Esophagus squamous epithelium (tissue), 5 donors: ENCODE measurements at regions not wholly inside any gene's neighbourhood (a gene's known extent, or its start where the extent isn't known, plus 50 kb on each side); places are given as distances from the start of the nearest gene placed in this dataset.

Source experiments
- DNase-seq: peaks from one replicate; lab custom pipeline; 2025; lab: John Stamatoyannopoulos, UW
- H3K27ac ChIP-seq, 4 donors: fragments of 200-600 bp; sonication (generic); one replicate each; pipeline ENCODE4 v1.5.1; 2016 to 2019; ENCODE audit warnings: mild to moderate bottlenecking in 1 of 4
- H3K27me3 ChIP-seq, 4 donors: fragments of 200-600 bp; sonication (generic); 1 replicate in 3 of 4; 2 replicates in 1 of 4; pipeline versions ENCODE4 v1.5.1 to v1.6.0; 2017 to 2021; ENCODE audit warnings: antibody characterized with exemption in 1 of 4
- H3K36me3 ChIP-seq, 3 donors: fragments of 200-600 bp; sonication (generic); one replicate each; pipeline ENCODE4 v1.5.1; 2016 to 2019
- H3K4me1 ChIP-seq, 3 donors: fragments of 200-600 bp; sonication (generic); one replicate each; pipeline ENCODE4 v1.5.1; 2017 to 2019
- H3K4me3 ChIP-seq, 4 donors: fragments of 200-600 bp; sonication (generic); 1 replicate in 3 of 4; 2 replicates in 1 of 4; pipeline ENCODE4 v1.5.1; 2016 to 2019; ENCODE audit warnings: mild to moderate bottlenecking in 2 of 4, moderate library complexity in 1 of 4
- H3K9me3 ChIP-seq, 3 donors: fragments of 200-600 bp; sonication (generic); one replicate each; pipeline ENCODE4 v1.5.1; 2016 to 2019
- CTCF ChIP-seq, 6 experiments: fragments of 450-650 bp in 4 of 6; fragments of 200-600 bp in 2 of 6; sonication (generic) in 2 of 6; IDR thresholded peaks; one replicate each; pipeline ENCODE4 v1.5.1; 2016 to 2019; ENCODE audit warnings: antibody characterized with exemption in 6 of 6, mild to moderate bottlenecking in 4 of 6, moderate library complexity in 4 of 6
- POLR2A ChIP-seq, 4 donors: fragments of 450-650 bp; IDR thresholded peaks; one replicate each; pipeline ENCODE4 v1.6.1; 2017; ENCODE audit warnings: antibody characterized with exemption in 4 of 4, mild to moderate bottlenecking in 4 of 4, moderate library complexity in 3 of 4
- WGBS, 2 donors: methylation state at CpG; one replicate each; pipeline ENCODE4 v1.1.5; 2018; 5-methylcytosine and 5-hydroxymethylcytosine counted together
- intact Hi-C: fragments of 100-400 bp; cut with DNase I; formaldehyde crosslinking; loops from one replicate; pipeline ENCODE4 v1.15.0; 2022
- donor health status: DM: yes; HTN: yes; CAD: no.

- 65 to 71% methylated on average over 5 to 6 of the region's 10 CpGs for WGBS, 2 donors
- no peak overlapping the region for H3K4me3 ChIP-seq
- H3K27me3 ChIP-seq = peaks cover 0 to 13% (median 0%) of the 10 kb centered on the region in 4 donors
- H3K4me1 ChIP-seq = no peaks in the 10 kb centered on the region
- intact Hi-C loops = no loop called here
- no peaks in the 10 kb centered on the region for H3K9me3 ChIP-seq
- H3K27ac ChIP-seq = no peak overlapping the region
- TF ChIP-seq CTCF (IDR thresholded peaks at IDR 0.05) (no peak), POLR2A (IDR thresholded peaks at IDR 0.05) (no peak)
- no peaks in the 10 kb centered on the region for H3K36me3 ChIP-seq
- DNase-seq = no peak
These were observed 190.8 kb downstream of the UQCRFS1 start for GRCh38 chr19:29022165-29022564.

GRCh38 chr19:29021232-29021916 lies 191.6 kb downstream of the UQCRFS1 start:
- no peaks in the 10 kb centered on the region for H3K4me1 ChIP-seq
- no peaks in the 10 kb centered on the region for H3K36me3 ChIP-seq
- H3K9me3 ChIP-seq = no peaks in the 10 kb centered on the region
- H3K4me3 ChIP-seq = no peak overlapping the region
- peaks cover 0 to 21% (median 0%) of the 10 kb centered on the region in 4 donors for H3K27me3 ChIP-seq
- intact Hi-C loops = no loop called here
- DNase-seq = no peak
- WGBS, 2 donors = 70 to 75% methylated on average over 16 of the region's 16 CpGs
- no peak overlapping the region for H3K27ac ChIP-seq
- no peak for TF ChIP-seq CTCF (IDR thresholded peaks at IDR 0.05)
- no peak for TF ChIP-seq POLR2A (IDR thresholded peaks at IDR 0.05)

GRCh38 chr19:29019403-29019802 lies 193.5 kb downstream of the UQCRFS1 start:
- no peaks in the 10 kb centered on the region for H3K4me1 ChIP-seq
- no peaks in the 10 kb centered on the region for H3K9me3 ChIP-seq
- H3K27ac ChIP-seq = no peak overlapping the region
- TF ChIP-seq POLR2A (IDR thresholded peaks at IDR 0.05) = no peak
- TF ChIP-seq CTCF (IDR thresholded peaks at IDR 0.05) = no peak
- no peak overlapping the region for H3K4me3 ChIP-seq
- DNase-seq = no peak
- 68 to 73% methylated on average over 4 of the region's 14 CpGs for WGBS, 2 donors
- no peaks in the 10 kb centered on the region for H3K36me3 ChIP-seq
- intact Hi-C loops = no loop called here
- H3K27me3 ChIP-seq = peaks cover 0 to 22% (median 0%) of the 10 kb centered on the region in 4 donors

GRCh38 chr19:29018542-29018941 lies 194.4 kb downstream of the UQCRFS1 start:
- Histone ChIP-seq H3K9me3 (no peaks in the 10 kb centered on the region), H3K4me1 (no peaks in the 10 kb centered on the region), H3K27ac (no peak overlapping the region), H3K36me3 (no peaks in the 10 kb centered on the region), H3K27me3 (peaks cover 0 to 22% (median 0%) of the 10 kb centered on the region in 4 donors), H3K4me3 (no peak overlapping the region)
- no peak for TF ChIP-seq POLR2A (IDR thresholded peaks at IDR 0.05)
- TF ChIP-seq CTCF (IDR thresholded peaks at IDR 0.05) = no peak
- no peak for DNase-seq
- WGBS, 2 donors = 64 to 80% methylated on average over 3 of the region's 3 CpGs
- intact Hi-C loops = no loop called here

GRCh38 chr19:29017788-29018187 lies 195.2 kb downstream of the UQCRFS1 start:
- H3K4me3 ChIP-seq = no peak overlapping the region
- no peak for DNase-seq
- H3K4me1 ChIP-seq = no peaks in the 10 kb centered on the region
- TF ChIP-seq CTCF (IDR thresholded peaks at IDR 0.05) = no peak
- no peak for TF ChIP-seq POLR2A (IDR thresholded peaks at IDR 0.05)
- intact Hi-C loops = no loop called here
- no peak overlapping the region for H3K27ac ChIP-seq
- 65 to 76% methylated on average over 4 to 8 of the region's 8 CpGs for WGBS, 2 donors
- H3K36me3 ChIP-seq = no peaks in the 10 kb centered on the region
- peaks cover 0 to 22% (median 0%) of the 10 kb centered on the region in 4 donors for H3K27me3 ChIP-seq
- H3K9me3 ChIP-seq = no peaks in the 10 kb centered on the region
